ENCODE measurements at regions not wholly inside any gene's neighbourhood (a gene's known extent, or its start where the extent isn't known, plus 50 kb on each side); places are given as distances from the start of the nearest gene placed in this dataset.

DNA sequence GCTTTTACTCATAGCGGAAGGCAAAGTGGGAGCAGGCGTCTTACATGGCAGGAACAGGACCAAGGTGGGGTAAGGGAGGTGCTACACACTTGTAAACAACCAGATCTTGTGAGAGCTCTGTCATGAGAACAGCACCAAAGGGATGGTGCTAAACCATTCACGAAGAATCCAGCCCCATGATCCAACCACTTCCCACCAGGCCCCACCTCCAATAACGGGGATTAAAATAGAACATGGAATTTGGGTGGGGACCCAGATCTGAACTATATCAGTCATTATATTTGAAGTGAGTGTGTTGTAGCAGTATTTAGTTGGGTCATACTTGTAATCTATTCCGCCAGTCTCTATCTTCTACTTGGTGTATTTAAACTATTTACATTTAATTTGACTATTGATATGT lies 190.9 kb downstream of the RPLP1 start:
- no peaks in the 10 kb centered on the region for H3K36me3 Mint-ChIP-seq (ENCODE audit: low read depth)
- no peaks in the 10 kb centered on the region for H3K27me3 Mint-ChIP-seq
- ATAC-seq (replicated peaks), result no peak
- H3K27ac Mint-ChIP-seq, result no peak overlapping the region
- no peak overlapping the region for H3K4me3 Mint-ChIP-seq
- H3K9me3 Mint-ChIP-seq, result peaks cover 11% of the 10 kb centered on the region
- no peaks in the 10 kb centered on the region for H3K4me1 Mint-ChIP-seq

DNA sequence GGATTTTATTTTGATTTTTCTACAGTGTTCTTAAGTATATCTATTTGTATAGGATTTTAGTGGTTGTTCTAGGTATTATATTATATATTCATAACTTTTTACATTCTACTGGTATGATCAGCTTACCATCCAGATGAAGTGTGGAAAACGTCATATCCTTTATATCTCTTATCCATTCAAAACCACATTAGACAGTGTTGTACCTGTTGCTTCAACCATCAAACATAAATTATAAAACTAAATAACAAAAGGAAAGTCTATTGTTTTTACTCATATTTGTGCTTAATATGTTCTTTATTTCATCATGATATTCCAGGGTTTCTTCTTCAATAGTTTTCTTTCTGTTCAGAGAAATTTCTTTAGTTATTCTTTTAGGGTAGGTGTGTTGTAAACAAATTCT lies 191.4 kb downstream of the RPLP1 start:
- no peak for ATAC-seq (replicated peaks)
- Mint-ChIP-seq H3K36me3 (ENCODE audit: low read depth) (no peaks in the 10 kb centered on the region), H3K4me3 (no peak overlapping the region), H3K4me1 (no peaks in the 10 kb centered on the region), H3K9me3 (peaks cover 11% of the 10 kb centered on the region), H3K27me3 (no peaks in the 10 kb centered on the region), H3K27ac (no peak overlapping the region)

DNA sequence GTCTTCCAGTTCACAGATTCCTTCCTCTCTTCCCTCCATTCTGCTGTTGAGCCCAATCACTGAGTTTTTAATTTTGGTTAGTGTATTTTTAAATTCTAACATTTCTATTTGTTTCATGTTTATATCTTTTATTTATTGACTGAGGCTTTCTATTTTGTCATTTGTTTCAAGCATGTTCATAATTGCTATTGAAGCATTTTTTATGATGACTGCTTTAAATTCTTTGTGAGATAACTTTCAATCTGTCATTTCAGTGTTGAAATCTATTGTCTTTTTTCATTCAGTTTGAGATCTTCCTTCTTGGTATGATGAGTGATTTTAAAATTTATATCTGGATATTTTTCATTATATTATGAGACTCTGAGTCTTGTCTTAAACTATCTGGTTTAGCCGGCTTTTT lies 192.3 kb downstream of the RPLP1 start:
- Mint-ChIP-seq H3K27ac (no peak overlapping the region), H3K4me1 (no peaks in the 10 kb centered on the region), H3K36me3 (ENCODE audit: low read depth) (no peaks in the 10 kb centered on the region), H3K9me3 (peaks cover 11% of the 10 kb centered on the region), H3K4me3 (no peak overlapping the region), H3K27me3 (peaks cover 5% of the 10 kb centered on the region)
- ATAC-seq (replicated peaks), result no peak

DNA sequence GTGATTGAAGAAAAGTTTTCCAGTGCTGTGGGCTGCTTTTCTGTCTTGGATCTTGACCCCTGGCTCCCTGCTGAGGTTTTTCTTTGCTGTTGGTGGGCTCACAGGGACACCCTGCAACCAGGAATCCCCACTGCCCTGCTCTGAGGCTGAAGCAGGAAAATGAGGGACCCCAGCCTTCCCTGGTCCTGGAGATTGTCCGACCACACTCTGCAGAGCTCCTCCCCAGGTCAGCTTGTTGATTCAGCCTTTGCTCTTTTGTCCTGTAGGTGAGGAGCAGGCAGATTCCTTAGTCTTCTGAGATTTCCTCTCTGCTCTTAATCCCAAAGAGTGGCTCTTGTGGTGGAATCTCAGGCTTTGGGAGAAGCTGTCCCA lies 194.5 kb downstream of the RPLP1 start:
- Mint-ChIP-seq H3K4me3 (no peak overlapping the region), H3K4me1 (peaks cover 4% of the 10 kb centered on the region), H3K27ac (no peak overlapping the region), H3K36me3 (ENCODE audit: low read depth) (no peaks in the 10 kb centered on the region), H3K27me3 (peaks cover 17% of the 10 kb centered on the region), H3K9me3 (no peaks in the 10 kb centered on the region)
- ATAC-seq (replicated peaks), result no peak

DNA sequence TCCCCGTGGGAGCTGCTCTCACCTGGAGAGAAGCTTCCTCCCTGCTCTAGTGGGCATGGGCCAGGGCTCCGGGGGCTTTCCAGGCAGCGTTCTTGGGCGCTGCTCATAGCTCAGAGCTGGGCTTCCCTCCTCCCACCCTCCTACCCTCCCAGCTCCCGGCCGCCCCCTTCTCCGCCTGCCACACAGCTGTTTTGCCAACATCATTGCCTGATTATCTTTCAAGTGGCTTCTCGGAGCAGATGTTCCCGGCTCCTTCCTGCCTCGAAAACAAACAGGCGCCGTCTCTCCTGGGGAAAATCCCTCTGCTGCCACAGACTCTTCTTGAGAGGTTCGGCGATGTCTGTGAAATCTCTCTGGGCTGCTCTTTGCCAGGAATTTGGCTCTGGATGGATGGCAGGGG lies 195.6 kb downstream of the RPLP1 start:
- peak overlapping the region; percentile 47 for H3K4me3 Mint-ChIP-seq
- H3K36me3 Mint-ChIP-seq (ENCODE audit: low read depth), result no peaks in the 10 kb centered on the region
- H3K9me3 Mint-ChIP-seq, result no peaks in the 10 kb centered on the region
- H3K27ac Mint-ChIP-seq, result no peak overlapping the region
- peaks cover 7% of the 10 kb centered on the region for H3K4me1 Mint-ChIP-seq
- H3K27me3 Mint-ChIP-seq, result peaks cover 17% of the 10 kb centered on the region
- peak; percentile 31 for ATAC-seq (replicated peaks)

DNA sequence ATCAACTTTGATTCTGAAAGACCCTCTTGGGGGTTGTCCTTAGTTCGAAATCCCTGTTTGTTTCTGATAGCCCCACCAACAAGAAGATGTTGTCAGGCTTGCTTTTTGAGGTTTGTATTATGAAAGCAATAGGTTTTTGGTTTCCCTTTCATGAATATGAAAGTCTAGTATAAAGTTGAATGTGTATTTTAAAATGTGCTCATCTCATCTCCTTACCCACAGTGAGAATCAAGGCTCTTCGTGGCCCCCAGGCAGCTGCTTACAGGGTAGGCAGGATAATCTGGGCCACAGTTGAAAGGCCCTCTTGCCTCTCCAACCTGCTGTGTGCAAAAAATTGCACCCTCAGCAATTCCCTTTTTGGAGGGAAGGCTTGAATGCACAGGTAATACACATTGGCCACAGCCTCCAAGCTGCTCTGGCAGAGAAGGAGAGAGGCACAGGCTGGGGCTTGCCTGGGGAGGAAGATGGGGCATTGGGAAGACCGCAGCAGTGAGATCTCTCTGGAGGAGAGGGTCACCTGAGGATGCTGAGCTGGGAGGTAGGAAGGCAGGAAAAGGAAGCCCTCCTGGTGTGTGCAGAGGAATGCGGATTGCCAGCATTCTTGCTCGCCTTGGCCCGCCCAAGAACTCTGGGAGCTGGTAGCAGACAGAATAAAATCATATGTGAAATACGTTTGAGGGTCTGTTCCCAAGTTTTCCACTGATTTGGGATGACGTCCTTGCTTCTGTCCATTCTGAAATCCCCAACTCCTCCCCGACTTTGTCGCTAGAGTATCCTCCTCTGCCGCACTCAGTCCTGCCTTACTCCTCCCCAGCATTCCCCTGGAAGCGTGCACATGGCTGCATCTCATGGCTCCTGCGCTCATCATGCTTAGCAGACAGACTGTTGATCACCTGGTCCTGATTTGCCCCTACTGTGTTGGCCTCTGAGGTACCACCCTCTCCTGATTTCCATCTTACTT lies 196.4 kb downstream of the RPLP1 start:
- Mint-ChIP-seq H3K9me3 (no peaks in the 10 kb centered on the region), H3K27ac (no peak overlapping the region), H3K27me3 (peaks cover 17% of the 10 kb centered on the region), H3K36me3 (ENCODE audit: low read depth) (no peaks in the 10 kb centered on the region), H3K4me1 (peaks cover 7% of the 10 kb centered on the region), H3K4me3 (peak overlapping the region; percentile 47)
- ATAC-seq (replicated peaks), result peak; percentile 54

DNA sequence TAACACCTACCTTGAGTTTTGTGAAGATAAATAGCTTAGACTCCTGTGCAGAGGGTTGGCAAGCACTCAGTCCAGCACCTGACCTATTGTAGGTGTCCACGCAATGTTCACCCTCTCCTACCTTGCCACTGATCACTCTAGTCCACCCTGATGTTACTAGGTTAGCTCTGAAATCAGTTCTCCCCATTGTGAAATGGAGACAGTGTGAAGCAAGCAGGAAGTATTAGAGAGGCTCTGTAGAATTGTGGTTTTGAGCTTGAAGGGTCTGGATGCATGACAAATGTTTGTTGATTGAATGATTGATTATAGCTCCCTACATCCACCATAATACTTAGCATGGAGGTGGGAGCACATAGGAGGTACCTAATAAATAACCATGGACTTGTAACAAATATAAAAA lies 199.7 kb downstream of the RPLP1 start:
- H3K4me3 Mint-ChIP-seq, result no peak overlapping the region
- H3K36me3 Mint-ChIP-seq (ENCODE audit: low read depth), result no peaks in the 10 kb centered on the region
- no peaks in the 10 kb centered on the region for H3K9me3 Mint-ChIP-seq
- H3K4me1 Mint-ChIP-seq, result peaks cover 7% of the 10 kb centered on the region
- H3K27ac Mint-ChIP-seq, result no peak overlapping the region
- ATAC-seq (replicated peaks), result no peak
- peaks cover 22% of the 10 kb centered on the region for H3K27me3 Mint-ChIP-seq

DNA sequence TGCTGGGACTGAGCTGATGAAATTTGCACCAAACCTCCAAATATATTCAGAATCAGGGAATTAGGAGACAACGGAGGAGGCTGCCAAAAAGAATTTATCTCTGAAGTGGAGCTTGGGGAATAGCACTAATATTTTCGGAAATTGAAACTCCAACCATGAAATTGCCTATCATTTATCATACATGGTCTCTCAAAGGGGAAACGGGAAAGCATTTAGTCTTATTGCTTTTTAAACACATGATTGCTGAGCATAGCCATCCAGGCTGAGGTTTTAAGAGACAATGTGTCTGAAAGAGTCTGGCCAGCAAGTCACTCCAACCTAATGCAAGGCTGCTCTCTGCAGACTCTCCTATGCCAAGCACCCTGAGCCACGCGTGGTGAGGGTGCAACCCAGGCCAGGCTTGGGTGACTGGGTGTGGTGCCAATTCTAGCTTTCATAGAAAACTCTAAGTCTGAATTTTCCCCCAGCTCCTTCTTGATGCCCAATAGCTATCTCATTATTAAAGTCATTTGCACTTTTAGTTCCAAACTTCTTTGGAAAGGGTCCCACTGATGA lies 200.2 kb downstream of the RPLP1 start:
- Mint-ChIP-seq H3K4me1 (peaks cover 7% of the 10 kb centered on the region), H3K4me3 (no peak overlapping the region), H3K27ac (no peak overlapping the region), H3K9me3 (no peaks in the 10 kb centered on the region), H3K27me3 (peaks cover 24% of the 10 kb centered on the region), H3K36me3 (ENCODE audit: low read depth) (no peaks in the 10 kb centered on the region)
- ATAC-seq (replicated peaks), result no peak

DNA sequence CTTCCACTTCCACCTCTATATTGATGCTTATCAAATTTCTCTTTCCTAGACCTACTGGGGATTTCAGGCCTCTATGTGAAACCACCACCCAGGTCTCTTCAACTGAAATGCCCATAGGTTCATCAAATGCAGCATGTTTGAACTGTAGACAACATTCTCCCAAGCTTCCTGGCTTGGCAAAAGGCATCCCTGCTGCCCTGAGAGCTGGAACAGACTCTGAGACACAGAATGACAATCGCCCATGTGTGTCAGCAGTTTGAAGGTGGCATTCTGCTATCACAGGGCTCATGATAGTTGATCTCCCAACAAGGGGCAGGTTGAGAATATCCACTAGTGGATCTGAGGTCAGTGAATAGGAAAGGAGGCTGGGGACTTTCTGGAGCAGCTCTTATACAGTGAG lies 200.7 kb downstream of the RPLP1 start:
- Mint-ChIP-seq H3K27me3 (peaks cover 24% of the 10 kb centered on the region), H3K9me3 (no peaks in the 10 kb centered on the region), H3K4me1 (peaks cover 7% of the 10 kb centered on the region), H3K4me3 (no peak overlapping the region), H3K27ac (no peak overlapping the region), H3K36me3 (ENCODE audit: low read depth) (no peaks in the 10 kb centered on the region)
- ATAC-seq (replicated peaks), result no peak

DNA sequence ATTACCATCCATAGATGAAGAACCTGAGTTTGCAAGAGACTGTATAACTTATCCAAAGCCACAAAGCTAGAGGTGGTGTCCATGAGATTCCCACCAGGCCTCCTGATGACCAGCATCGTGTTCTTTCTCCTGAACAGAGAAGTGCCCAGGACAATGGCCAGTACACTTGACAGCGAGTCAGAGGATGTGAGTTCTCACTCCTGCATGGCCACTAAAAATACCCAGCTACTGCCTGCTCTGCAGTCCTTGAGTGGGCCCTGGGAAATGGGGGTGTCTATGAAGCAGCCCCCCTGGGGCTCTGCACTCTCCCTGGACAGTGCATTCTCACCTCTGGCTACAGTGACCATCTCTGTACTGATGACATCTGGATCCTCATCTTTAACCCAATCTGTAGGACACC lies 201.2 kb downstream of the RPLP1 start:
- Mint-ChIP-seq H3K27ac (no peak overlapping the region), H3K36me3 (ENCODE audit: low read depth) (no peaks in the 10 kb centered on the region), H3K4me3 (no peak overlapping the region), H3K27me3 (peaks cover 24% of the 10 kb centered on the region), H3K4me1 (peaks cover 7% of the 10 kb centered on the region), H3K9me3 (no peaks in the 10 kb centered on the region)
- no peak for ATAC-seq (replicated peaks)

DNA sequence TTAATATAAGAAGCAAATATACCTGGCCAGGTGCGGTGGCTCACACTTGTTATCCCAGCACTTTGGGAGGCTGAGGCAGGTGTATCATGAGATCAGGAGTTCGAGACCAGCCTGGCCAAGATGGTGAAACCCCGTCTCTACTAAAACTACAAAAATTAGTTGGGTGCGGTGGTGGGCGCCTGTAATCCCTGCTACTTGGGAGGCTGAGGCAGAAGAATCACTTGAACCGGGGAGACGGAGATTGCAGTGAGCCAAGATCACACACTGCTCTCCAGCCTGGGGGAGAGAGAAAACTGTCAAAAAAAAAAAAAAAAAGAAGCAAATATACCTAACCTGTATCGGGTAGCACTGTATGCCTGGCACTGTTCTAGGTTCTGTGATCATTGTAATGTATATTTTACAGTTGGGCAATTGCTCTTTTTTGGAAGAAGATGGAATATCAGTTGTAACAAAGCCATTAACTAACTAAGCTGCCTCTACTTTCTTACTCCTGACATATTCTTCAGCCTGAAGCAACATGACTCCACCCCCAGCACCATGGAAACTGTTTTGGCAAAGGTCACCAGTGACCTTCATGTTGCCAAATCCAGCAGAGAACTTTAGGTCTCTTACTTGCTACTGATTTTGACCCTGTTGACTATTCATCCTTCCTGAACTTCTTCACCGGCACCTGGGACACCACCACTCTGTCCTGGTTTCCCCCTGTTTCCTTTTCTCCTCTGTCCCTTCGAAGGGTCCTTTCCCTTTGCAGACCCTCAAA lies 203.8 kb downstream of the RPLP1 start:
- Mint-ChIP-seq H3K4me3 (no peak overlapping the region), H3K27ac (no peak overlapping the region), H3K27me3 (peaks cover 11% of the 10 kb centered on the region), H3K4me1 (peaks cover 6% of the 10 kb centered on the region), H3K9me3 (no peaks in the 10 kb centered on the region), H3K36me3 (ENCODE audit: low read depth) (no peaks in the 10 kb centered on the region)
- no peak for ATAC-seq (replicated peaks)

DNA sequence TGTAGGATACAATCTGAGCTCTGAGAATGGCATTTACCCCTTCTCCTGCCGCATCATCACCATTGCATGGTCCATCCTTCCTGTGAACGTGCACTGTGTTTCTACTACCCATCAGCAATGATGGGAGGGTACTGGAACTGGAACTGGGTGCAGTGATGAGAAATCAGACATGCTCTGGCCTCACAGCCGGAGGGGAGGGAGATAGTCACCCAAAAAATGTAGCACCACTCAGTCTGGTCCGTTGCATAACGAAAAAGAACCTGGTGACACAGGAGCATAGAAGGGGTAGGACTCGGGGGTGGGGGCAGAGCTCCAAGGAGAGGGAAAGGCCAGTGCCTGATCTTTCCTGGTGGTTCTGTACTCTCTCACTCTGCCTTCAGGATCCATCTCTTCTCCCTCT lies 205.0 kb downstream of the RPLP1 start:
- peaks cover 8% of the 10 kb centered on the region for H3K27me3 Mint-ChIP-seq
- H3K4me1 Mint-ChIP-seq, result no peaks in the 10 kb centered on the region
- H3K27ac Mint-ChIP-seq, result no peak overlapping the region
- H3K4me3 Mint-ChIP-seq, result no peak overlapping the region
- H3K9me3 Mint-ChIP-seq, result no peaks in the 10 kb centered on the region
- H3K36me3 Mint-ChIP-seq (ENCODE audit: low read depth), result no peaks in the 10 kb centered on the region
- no peak for ATAC-seq (replicated peaks)

DNA sequence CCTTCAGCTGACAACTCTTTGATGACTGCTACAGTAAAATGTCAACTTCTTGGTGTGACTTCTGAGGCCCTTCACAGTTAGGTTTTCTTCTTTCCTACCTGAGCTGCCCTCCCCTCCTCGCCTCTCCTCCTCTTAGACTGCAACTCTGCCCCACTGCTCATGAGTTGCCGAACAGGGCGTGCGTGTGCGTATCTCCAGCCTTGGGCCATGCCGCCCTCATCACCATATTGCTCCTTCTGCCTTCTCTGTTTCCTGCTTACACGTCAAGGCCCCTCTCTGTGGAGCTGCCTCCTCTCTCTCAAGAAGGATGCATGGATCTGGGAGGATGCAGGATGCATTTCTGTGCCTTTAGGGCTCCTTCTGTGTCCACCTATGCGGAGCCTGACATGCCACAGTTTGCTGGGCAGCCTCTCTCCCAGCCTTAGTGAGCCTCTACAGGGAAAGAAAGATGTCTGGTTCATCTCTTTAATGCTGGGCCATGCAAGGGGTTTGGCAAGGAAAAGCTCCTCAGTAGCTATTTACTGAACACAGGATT lies 205.9 kb downstream of the RPLP1 start:
- H3K4me1 Mint-ChIP-seq, result no peaks in the 10 kb centered on the region
- no peaks in the 10 kb centered on the region for H3K36me3 Mint-ChIP-seq (ENCODE audit: low read depth)
- no peaks in the 10 kb centered on the region for H3K9me3 Mint-ChIP-seq
- peaks cover 8% of the 10 kb centered on the region for H3K27me3 Mint-ChIP-seq
- no peak overlapping the region for H3K27ac Mint-ChIP-seq
- ATAC-seq (replicated peaks), result no peak
- no peak overlapping the region for H3K4me3 Mint-ChIP-seq

DNA sequence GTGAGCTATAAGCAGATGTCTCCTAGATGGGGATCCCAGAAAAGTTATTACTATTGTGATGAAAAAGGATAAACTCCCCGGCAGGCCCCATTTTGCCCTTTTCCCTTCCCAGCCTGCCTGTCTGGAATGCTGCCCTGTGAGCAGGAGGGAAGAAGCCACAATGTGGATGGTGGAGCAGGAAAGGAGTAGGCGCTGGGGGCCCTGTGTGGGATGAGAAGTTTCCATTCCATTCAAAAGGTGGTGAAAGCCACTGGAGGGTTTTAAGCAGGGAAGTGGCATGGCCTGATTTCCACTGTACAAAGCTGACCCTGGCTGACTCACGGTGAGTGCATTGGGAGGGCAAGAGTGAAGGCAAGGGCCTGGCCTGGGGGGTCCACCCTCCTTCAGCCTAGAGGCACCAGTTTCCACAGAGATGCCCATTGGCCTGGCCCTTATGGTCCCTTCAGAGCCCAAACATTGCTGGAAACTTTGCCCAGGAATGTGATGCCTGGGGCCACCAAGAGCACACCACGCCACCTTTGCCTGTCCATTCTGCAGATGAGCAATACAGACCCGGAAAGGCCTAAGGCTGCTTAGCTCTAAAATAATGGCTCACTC lies 206.9 kb downstream of the RPLP1 start:
- no peaks in the 10 kb centered on the region for H3K4me1 Mint-ChIP-seq
- peaks cover 8% of the 10 kb centered on the region for H3K27me3 Mint-ChIP-seq
- H3K36me3 Mint-ChIP-seq (ENCODE audit: low read depth), result no peaks in the 10 kb centered on the region
- no peak for ATAC-seq (replicated peaks)
- no peaks in the 10 kb centered on the region for H3K9me3 Mint-ChIP-seq
- H3K27ac Mint-ChIP-seq, result no peak overlapping the region
- H3K4me3 Mint-ChIP-seq, result no peak overlapping the region

Data from activated T-helper 17 cell treated with anti-CD3 and anti-CD28 coated beads, Interleukin-2, amount 50 U/mL, for 72 hours (primary cell).